ENCODE measurements at regions not wholly inside any gene's neighbourhood (a gene's known extent, or its start where the extent isn't known, plus 50 kb on each side); places are given as distances from the start of the nearest gene placed in this dataset.

DNA sequence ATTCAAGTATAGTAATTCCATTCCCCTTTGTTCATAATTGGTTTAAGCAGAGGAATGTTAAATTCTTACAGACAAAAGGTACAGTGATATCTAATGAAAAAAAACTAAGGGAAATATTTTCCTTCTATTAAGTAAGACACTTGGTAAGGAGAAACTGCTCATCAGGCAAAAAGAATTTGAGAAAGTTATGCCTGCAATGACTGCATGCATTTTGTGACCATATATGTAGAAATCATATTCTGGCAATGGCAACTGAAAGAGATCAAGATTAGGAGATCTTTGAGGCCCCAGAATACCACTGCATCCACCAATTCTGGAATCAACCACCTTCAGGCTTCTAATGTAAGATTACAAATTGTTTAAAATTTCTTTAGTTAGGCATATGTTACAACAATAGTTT lies 364.8 kb downstream of the PCDH10 start:
- no peak for DNase-seq
- H3K27me3 ChIP-seq = no peaks in the 10 kb centered on the region
- no peaks in the 10 kb centered on the region for H3K4me1 ChIP-seq
- no peak overlapping the region for H3K4me3 ChIP-seq
- H3K27ac ChIP-seq = no peak overlapping the region
- no peaks in the 10 kb centered on the region for H3K36me3 ChIP-seq
- no peaks in the 10 kb centered on the region for H3K9me3 ChIP-seq (replicated peaks)

DNA sequence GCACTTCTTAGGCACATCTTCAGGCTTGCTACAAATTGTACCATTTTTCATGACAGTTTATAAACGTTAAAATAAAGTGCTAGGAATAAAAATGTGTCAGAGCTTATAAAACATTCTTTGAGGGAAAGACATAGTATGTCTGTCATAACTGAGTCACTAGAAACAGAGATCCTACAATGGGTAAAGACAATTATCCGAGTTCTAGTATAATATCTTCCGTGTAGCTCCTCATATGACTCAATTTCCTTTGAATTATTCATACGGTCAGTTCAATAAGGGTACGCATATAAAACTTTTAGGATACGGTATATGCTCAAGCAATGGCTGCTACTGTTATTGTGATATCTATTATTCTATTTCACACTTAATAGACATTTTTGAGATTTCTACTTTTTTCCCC lies 349.1 kb downstream of the PCDH10 start:
- H3K27ac ChIP-seq = no peak overlapping the region
- no peaks in the 10 kb centered on the region for H3K4me1 ChIP-seq
- no peaks in the 10 kb centered on the region for H3K9me3 ChIP-seq (replicated peaks)
- DNase-seq = no peak
- H3K36me3 ChIP-seq = no peaks in the 10 kb centered on the region
- no peaks in the 10 kb centered on the region for H3K27me3 ChIP-seq
- H3K4me3 ChIP-seq = no peak overlapping the region

DNA sequence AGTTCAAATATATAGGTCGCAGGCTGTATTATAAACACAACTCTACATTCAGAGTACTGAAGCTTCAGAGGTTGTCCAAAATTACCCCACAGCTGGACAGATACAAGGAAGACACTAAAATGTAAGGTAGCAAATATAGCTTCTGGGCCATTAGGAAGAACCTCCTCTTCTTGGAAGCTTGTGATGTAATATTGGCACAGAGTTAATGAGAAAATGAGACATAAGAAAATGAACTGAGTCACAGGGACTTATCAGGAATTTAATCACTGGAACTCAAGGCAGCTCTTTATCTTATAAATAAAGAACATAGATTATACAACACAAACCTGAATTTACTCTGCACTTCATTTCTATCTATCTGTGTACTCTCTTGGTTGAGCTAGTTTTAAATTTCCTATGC lies 344.7 kb downstream of the PCDH10 start:
- no peak for DNase-seq
- H3K27ac ChIP-seq = no peak overlapping the region
- H3K36me3 ChIP-seq = no peaks in the 10 kb centered on the region
- no peaks in the 10 kb centered on the region for H3K27me3 ChIP-seq
- no peaks in the 10 kb centered on the region for H3K9me3 ChIP-seq (replicated peaks)
- no peak overlapping the region for H3K4me3 ChIP-seq
- H3K4me1 ChIP-seq = no peaks in the 10 kb centered on the region

GRCh38 chr4:133493241-133493640 lies 344.1 kb downstream of the PCDH10 start:
- Histone ChIP-seq H3K27ac (no peak overlapping the region), H3K4me1 (no peaks in the 10 kb centered on the region), H3K36me3 (no peaks in the 10 kb centered on the region), H3K27me3 (no peaks in the 10 kb centered on the region), H3K9me3 (replicated peaks) (no peaks in the 10 kb centered on the region), H3K4me3 (no peak overlapping the region)
- no peak for DNase-seq

DNA sequence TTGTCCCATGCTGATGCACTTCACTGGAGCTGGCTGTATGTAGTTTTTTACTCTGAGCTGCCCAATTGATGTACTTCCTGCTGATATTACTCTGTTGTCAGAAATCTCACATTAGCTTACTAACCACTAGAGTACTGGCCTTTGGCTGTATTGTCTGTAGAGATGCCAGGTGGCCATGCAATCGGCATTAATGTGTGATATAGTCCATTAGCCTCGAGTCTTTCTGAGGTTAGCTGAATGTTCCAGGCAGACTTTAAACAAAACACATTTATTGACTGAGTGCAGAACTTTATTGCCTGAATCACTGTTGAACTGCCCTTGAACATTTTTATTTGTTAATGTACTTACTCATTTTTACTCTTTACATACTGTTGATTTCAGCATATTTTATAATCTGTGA lies 335.2 kb downstream of the PCDH10 start:
- Histone ChIP-seq H3K27ac (no peak overlapping the region), H3K9me3 (replicated peaks) (no peaks in the 10 kb centered on the region), H3K4me3 (no peak overlapping the region), H3K36me3 (no peaks in the 10 kb centered on the region), H3K27me3 (no peaks in the 10 kb centered on the region), H3K4me1 (no peaks in the 10 kb centered on the region)
- DNase-seq = no peak

DNA sequence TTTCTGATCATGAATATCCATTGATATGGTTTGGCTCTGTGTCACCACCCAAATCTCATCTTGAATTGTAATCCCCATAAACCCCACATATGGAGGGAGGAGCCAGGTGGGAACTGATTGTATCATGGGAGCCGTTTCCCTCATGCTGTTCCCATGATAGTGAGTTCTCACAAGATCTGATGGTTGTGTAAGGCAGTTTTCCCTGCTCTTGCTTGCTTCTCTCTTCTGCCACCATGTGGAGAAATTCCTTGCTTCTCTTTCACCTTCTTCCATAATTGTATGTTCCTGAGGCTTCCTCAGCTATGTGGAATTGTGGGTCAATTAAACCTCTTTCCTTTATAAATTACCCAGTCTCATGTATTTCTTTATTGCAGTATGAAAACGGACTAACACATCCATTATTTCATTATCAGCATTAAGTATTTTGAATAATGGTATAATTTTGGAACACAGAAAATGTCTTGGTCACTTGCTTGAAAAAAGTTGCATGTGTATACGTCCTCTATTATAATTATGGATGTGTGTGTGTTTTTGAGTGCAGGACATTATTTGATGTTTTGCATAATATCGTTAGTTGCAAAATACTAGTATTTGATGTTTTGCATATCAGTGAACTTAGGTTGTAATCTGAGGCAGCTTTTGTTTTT lies 334.6 kb downstream of the PCDH10 start:
- Histone ChIP-seq H3K9me3 (replicated peaks) (no peaks in the 10 kb centered on the region), H3K27ac (no peak overlapping the region), H3K4me1 (no peaks in the 10 kb centered on the region), H3K27me3 (no peaks in the 10 kb centered on the region), H3K4me3 (no peak overlapping the region), H3K36me3 (no peaks in the 10 kb centered on the region)
- DNase-seq = peak in 1 of 2 experiments; percentile 36

- no peak overlapping the region for H3K27ac ChIP-seq
- H3K4me3 ChIP-seq = no peak overlapping the region
- no peaks in the 10 kb centered on the region for H3K9me3 ChIP-seq (replicated peaks)
- no peaks in the 10 kb centered on the region for H3K36me3 ChIP-seq
- H3K27me3 ChIP-seq = no peaks in the 10 kb centered on the region
- H3K4me1 ChIP-seq = no peaks in the 10 kb centered on the region
- no peak for DNase-seq
Observed at GRCh38 chr4:133476063-133476462, 327.0 kb downstream of the PCDH10 start.

DNA sequence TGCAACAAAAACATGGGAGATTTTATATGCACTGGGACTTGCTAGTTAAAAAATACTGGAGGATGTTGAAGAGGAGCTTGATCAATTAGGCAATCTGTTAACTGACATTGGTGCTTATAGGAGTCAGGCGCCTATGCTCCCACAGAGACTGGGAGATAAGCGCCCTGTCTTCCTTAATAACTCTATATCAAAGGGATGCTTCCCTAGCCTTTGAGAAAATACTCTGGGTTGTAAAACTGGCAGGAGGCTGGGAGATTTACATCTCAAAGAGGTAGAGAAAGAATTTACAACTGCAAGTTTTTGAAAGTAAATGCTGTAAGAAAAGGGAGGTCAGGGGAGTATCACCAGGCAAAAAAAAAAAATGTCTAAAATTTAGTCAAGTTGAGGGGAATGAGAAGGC lies 325.4 kb downstream of the PCDH10 start:
- Histone ChIP-seq H3K9me3 (replicated peaks) (no peaks in the 10 kb centered on the region), H3K4me1 (no peaks in the 10 kb centered on the region), H3K27me3 (no peaks in the 10 kb centered on the region), H3K4me3 (no peak overlapping the region), H3K36me3 (no peaks in the 10 kb centered on the region), H3K27ac (no peak overlapping the region)
- no peak for DNase-seq

DNA sequence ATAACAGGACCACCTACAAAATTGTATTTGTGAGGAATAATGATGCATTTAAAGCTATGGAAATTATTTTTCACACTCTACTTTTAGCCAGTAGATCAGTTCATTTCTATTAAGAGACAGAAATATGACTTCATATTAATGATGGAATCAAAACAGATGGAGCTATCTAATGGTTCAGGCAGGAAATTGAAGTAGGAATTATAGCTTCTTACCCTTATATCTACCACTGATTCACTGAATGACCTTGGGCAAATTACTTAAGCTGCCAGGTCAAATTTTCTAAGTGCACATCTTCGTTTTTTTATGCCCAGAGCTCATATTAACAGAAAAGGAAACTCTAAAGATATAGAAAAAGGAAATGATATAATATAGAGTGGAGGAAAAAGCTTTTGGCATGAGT lies 323.1 kb downstream of the PCDH10 start:
- no peak for DNase-seq
- Histone ChIP-seq H3K4me1 (no peaks in the 10 kb centered on the region), H3K9me3 (replicated peaks) (no peaks in the 10 kb centered on the region), H3K27ac (no peak overlapping the region), H3K36me3 (no peaks in the 10 kb centered on the region), H3K27me3 (no peaks in the 10 kb centered on the region), H3K4me3 (no peak overlapping the region)

DNA sequence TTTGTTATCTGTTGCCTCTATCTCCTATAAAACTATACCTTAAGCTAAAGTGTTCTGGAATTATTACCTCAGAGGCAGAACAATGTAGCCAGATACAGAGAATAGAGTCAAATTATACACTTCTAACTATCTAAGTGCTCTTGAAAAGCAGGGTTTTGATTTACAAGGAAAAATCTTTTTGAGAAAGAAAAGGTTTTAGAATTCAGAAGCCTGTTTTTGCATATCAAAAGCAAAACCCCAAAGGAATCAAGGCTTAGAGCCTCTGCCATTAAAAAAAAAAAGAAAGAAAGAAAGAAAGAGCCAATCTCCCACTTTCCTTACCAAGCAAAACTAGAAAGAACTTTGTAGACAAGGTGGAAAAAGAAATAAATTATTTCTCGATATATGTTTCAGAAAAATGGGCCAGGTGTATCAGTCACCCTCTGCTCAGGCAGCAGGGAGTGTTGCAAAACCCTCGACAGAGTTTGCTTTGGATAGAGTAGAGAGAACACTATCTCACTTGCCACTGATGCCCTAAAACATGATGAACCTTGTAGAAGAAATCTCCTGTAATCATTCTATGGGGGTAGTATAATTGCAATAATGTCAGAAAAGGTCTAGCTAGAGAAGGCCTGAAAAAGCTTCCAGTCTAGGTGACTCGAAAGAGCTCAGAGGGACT lies 318.3 kb downstream of the PCDH10 start:
- Histone ChIP-seq H3K4me1 (no peaks in the 10 kb centered on the region), H3K9me3 (replicated peaks) (no peaks in the 10 kb centered on the region), H3K36me3 (no peaks in the 10 kb centered on the region), H3K27ac (no peak overlapping the region), H3K27me3 (no peaks in the 10 kb centered on the region), H3K4me3 (no peak overlapping the region)
- no peak for DNase-seq

- Histone ChIP-seq H3K27ac (no peak overlapping the region), H3K4me1 (no peaks in the 10 kb centered on the region)
- no peak for DNase-seq
Observed at GRCh38 chr4:133465022-133465421, 315.9 kb downstream of the PCDH10 start.

GRCh38 chr4:133464311-133464710 lies 315.2 kb downstream of the PCDH10 start:
- H3K36me3 ChIP-seq = no peaks in the 10 kb centered on the region
- no peak overlapping the region for H3K27ac ChIP-seq
- no peaks in the 10 kb centered on the region for H3K9me3 ChIP-seq (replicated peaks)
- DNase-seq = no peak
- no peaks in the 10 kb centered on the region for H3K4me1 ChIP-seq
- H3K4me3 ChIP-seq = no peak overlapping the region
- no peaks in the 10 kb centered on the region for H3K27me3 ChIP-seq

More at GRCh38 chr4:133465022-133465421, 315.9 kb downstream of the PCDH10 start:
- H3K9me3 ChIP-seq (replicated peaks) = no peaks in the 10 kb centered on the region
- H3K27me3 ChIP-seq = no peaks in the 10 kb centered on the region
- no peak overlapping the region for H3K4me3 ChIP-seq
- H3K36me3 ChIP-seq = no peaks in the 10 kb centered on the region

DNA sequence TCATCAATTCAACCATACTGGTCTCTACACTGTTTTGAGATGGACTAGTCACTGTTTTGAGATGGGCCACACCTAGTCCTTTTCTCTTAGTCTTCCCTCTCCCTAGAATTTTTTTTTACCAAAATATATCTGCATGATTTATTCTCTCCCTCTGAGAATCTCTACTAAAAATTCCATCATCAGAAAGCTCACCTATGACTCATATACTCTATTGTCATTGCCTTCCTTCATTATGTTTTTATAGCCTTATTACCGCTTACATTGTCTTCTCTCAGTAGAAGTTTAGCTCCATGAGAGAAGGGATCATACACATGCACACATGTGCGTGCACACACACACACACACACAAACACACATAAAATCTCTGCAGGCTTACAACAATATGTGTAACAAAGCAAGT lies 303.6 kb downstream of the PCDH10 start:
- H3K4me3 ChIP-seq = no peak overlapping the region
- no peak for DNase-seq
- H3K9me3 ChIP-seq (replicated peaks) = no peaks in the 10 kb centered on the region
- no peaks in the 10 kb centered on the region for H3K27me3 ChIP-seq
- no peaks in the 10 kb centered on the region for H3K36me3 ChIP-seq
- H3K27ac ChIP-seq = no peak overlapping the region
- H3K4me1 ChIP-seq = no peaks in the 10 kb centered on the region

DNA sequence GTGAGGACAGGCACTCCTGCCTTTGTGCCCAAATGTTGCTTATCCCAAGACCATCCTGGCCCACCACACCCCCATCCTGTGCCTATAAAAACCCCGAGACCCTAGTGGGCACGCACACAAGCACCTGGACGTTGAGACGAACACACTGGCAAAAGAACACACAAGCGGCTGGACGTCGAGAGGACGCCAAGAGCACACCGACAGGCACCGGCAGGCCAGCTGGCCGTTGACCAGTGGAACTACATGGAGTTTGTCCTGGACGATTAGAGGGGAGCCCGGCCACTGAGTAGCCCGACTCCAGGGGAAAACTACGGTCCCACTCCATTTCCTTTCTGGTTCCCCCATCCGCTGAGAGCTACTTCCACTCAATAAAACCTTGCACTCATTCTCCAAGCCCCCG lies 301.7 kb downstream of the PCDH10 start:
- Histone ChIP-seq H3K4me1 (no peaks in the 10 kb centered on the region), H3K27ac (no peak overlapping the region), H3K27me3 (no peaks in the 10 kb centered on the region), H3K36me3 (no peaks in the 10 kb centered on the region), H3K4me3 (no peak overlapping the region), H3K9me3 (replicated peaks) (no peaks in the 10 kb centered on the region)
- DNase-seq = no peak

DNA sequence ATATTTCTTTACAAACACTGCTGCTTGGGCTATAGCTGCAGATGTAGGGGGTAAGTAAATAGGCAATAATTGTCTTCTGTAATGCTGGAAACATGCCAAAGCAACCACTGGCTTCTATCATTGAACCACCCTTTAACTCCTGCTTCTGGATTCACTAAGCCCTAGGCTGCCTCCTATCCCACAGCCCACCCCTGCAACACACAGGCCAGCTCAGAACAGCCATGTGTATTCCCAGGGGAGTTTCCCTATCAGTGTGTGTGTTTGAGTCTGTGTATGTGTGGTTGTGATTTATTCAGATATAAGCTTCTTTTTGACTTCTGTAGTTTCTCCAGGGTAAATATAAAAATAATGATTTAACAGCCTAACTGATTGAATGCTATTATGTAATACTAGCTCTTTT lies 291.3 kb downstream of the PCDH10 start:
- Histone ChIP-seq H3K36me3 (no peaks in the 10 kb centered on the region), H3K27ac (no peak overlapping the region), H3K4me1 (no peaks in the 10 kb centered on the region), H3K9me3 (replicated peaks) (no peaks in the 10 kb centered on the region), H3K27me3 (no peaks in the 10 kb centered on the region), H3K4me3 (no peak overlapping the region)
- peak in 1 of 2 experiments; percentile 6 for DNase-seq

- Histone ChIP-seq H3K9me3 (replicated peaks) (no peaks in the 10 kb centered on the region), H3K27ac (no peak overlapping the region), H3K4me1 (no peaks in the 10 kb centered on the region), H3K4me3 (no peak overlapping the region), H3K36me3 (no peaks in the 10 kb centered on the region), H3K27me3 (no peaks in the 10 kb centered on the region)
- no peak for DNase-seq
Observed at GRCh38 chr4:133439830-133440229, 290.7 kb downstream of the PCDH10 start.
